ENCODE measurements at regions not wholly inside any gene's neighbourhood (a gene's known extent, or its start where the extent isn't known, plus 50 kb on each side); places are given as distances from the start of the nearest gene placed in this dataset.
"Not testable (repeated sequence)": the region's sequence is repeated elsewhere in the genome, so short reads cannot be mapped to it uniquely, and the experiment has no call there.

GRCh38 chr7:152905949-152906348, 146.4 kb downstream of the ACTR3B start:
- no peak for DNase-seq (ENCODE audit: low spot score)

GRCh38 chr7:152907042-152907761, 147.7 kb downstream of the ACTR3B start:
- DNase-seq (ENCODE audit: low spot score): no peak

GRCh38 chr7:152909280-152909679, 149.7 kb downstream of the ACTR3B start:
- no peak for DNase-seq (ENCODE audit: low spot score)

- no peak for DNase-seq (ENCODE audit: low spot score)
These were observed 150.4 kb downstream of the ACTR3B start for GRCh38 chr7:152909683-152910544.

GRCh38 chr7:152910545-152911225, 151.1 kb downstream of the ACTR3B start:
- DNase-seq (ENCODE audit: low spot score): no peak

- no peak for DNase-seq (ENCODE audit: low spot score)
These were observed 151.6 kb downstream of the ACTR3B start for GRCh38 chr7:152911226-152911560.

GRCh38 chr7:152911922-152912321, 152.4 kb downstream of the ACTR3B start:
- DNase-seq (ENCODE audit: low spot score): no peak

GRCh38 chr7:152912511-152912910, 153.0 kb downstream of the ACTR3B start:
- no peak for DNase-seq (ENCODE audit: low spot score)

- DNase-seq (ENCODE audit: low spot score): no peak
These were observed 153.9 kb downstream of the ACTR3B start for GRCh38 chr7:152913492-152913891.

GRCh38 chr7:152914014-152914844, 154.7 kb downstream of the ACTR3B start:
- no peak for DNase-seq (ENCODE audit: low spot score)

GRCh38 chr7:152914845-152915102, 155.2 kb downstream of the ACTR3B start:
- DNase-seq (ENCODE audit: low spot score): not testable (repeated sequence)

GRCh38 chr7:152922318-152923081, 162.9 kb downstream of the ACTR3B start:
- no peak for DNase-seq (ENCODE audit: low spot score)

GRCh38 chr7:152923711-152924110, 164.2 kb downstream of the ACTR3B start:
- DNase-seq (ENCODE audit: low spot score): no peak

- no peak for DNase-seq (ENCODE audit: low spot score)
These were observed 164.7 kb downstream of the ACTR3B start for GRCh38 chr7:152924238-152924637.

GRCh38 chr7:152924826-152925411, 165.4 kb downstream of the ACTR3B start:
- DNase-seq (ENCODE audit: low spot score): no peak

- no peak for DNase-seq (ENCODE audit: low spot score)
These were observed 166.0 kb downstream of the ACTR3B start for GRCh38 chr7:152925412-152926147.

GRCh38 chr7:152931633-152932032, 172.1 kb downstream of the ACTR3B start:
- DNase-seq (ENCODE audit: low spot score): no peak

GRCh38 chr7:152937282-152937681, 177.7 kb downstream of the ACTR3B start:
- no peak for DNase-seq (ENCODE audit: low spot score)

GRCh38 chr7:152946616-152947015, 187.1 kb downstream of the ACTR3B start:
- DNase-seq (ENCODE audit: low spot score): not testable (repeated sequence)

GRCh38 chr7:152947686-152948085, 188.1 kb downstream of the ACTR3B start:
- no peak for DNase-seq (ENCODE audit: low spot score)

All from AG20443 (cell line).